ENCODE measurements at regions not wholly inside any gene's neighbourhood (a gene's known extent, or its start where the extent isn't known, plus 50 kb on each side); places are given as distances from the start of the nearest gene placed in this dataset.

- Histone ChIP-seq H3K56ac (ENCODE audit: insufficient read length, low read depth, low read length) (no peak overlapping the region), H3K23me2 (ENCODE audit: insufficient read length, low read depth, low read length, poor library complexity, severe bottlenecking) (no peaks in the 10 kb centered on the region), H2BK120ac (ENCODE audit: low read depth, low read length, poor library complexity, severe bottlenecking) (no peak overlapping the region), H4K5ac (ENCODE audit: insufficient read length, low read depth, low read length) (no peak overlapping the region), H3K4ac (ENCODE audit: low read depth, low read length) (no peak overlapping the region), H3T11ph (ENCODE audit: low read length) (no peak overlapping the region), H3K27me3 (ENCODE audit: insufficient read depth, low read length) (no peaks in the 10 kb centered on the region), H3K79me2 (ENCODE audit: insufficient read depth, low read length) (no peaks in the 10 kb centered on the region), H3K4me1 (ENCODE audit: insufficient read depth, low read length) (no peaks in the 10 kb centered on the region), H3K18ac (ENCODE audit: insufficient read length, low read depth, low read length) (no peak overlapping the region), H2BK15ac (ENCODE audit: low read depth, low read length) (no peak overlapping the region), H2AK5ac (ENCODE audit: insufficient read length, low read length) (no peak overlapping the region), H3K23ac (ENCODE audit: insufficient read length, low read depth, low read length) (no peak overlapping the region), H3K79me1 (ENCODE audit: insufficient read depth, low read depth, low read length, poor library complexity, severe bottlenecking) (no peaks in the 10 kb centered on the region), H3K9me3 (ENCODE audit: control insufficient read depth, low read depth, low read length) (no peaks in the 10 kb centered on the region), H2BK5ac (ENCODE audit: insufficient read length, low read length) (no peak overlapping the region), H3K27ac (ENCODE audit: insufficient read length, low read depth, low read length) (no peak overlapping the region), H2AFZ (ENCODE audit: low read length) (no peak overlapping the region), H2BK12ac (ENCODE audit: insufficient read length, low read depth, low read length) (no peak overlapping the region), H3K9ac (ENCODE audit: extremely low read depth, insufficient read length, low read length) (no peak overlapping the region), H4K20me1 (ENCODE audit: control insufficient read depth, insufficient read depth, insufficient read length) (no peaks in the 10 kb centered on the region), H3K14ac (ENCODE audit: insufficient read depth, low read length) (no peak overlapping the region), H3K4me2 (ENCODE audit: insufficient read depth, insufficient read length, low read length) (no peak overlapping the region), H4K91ac (ENCODE audit: insufficient read length, low read depth, low read length) (no peak overlapping the region), H4K8ac (replicated peaks; ENCODE audit: insufficient read length, low read depth, low read length) (no peak overlapping the region), H2BK20ac (ENCODE audit: low read depth, low read length, poor library complexity, severe bottlenecking) (no peak overlapping the region)
- no peak overlapping the region for H3K4me3 Mint-ChIP-seq
- no peaks in the 10 kb centered on the region for H3K27me3 Mint-ChIP-seq (ENCODE audit: low read depth)
- no peaks in the 10 kb centered on the region for H3K4me1 Mint-ChIP-seq
- DNase-seq: no peak
- TF ChIP-seq CTCF (conservative IDR thresholded peaks at IDR 0.05): no peak
- no CpG with 5 or more reads among the region's 8 CpGs for WGBS (ENCODE audit: extremely low coverage, insufficient read length, low lambda C conversion rate)
- no peaks in the 10 kb centered on the region for H3K36me3 Mint-ChIP-seq (ENCODE audit: insufficient read depth in 1 of 3, low read depth in 3 of 3)
- H3K27ac Mint-ChIP-seq: no peak overlapping the region; a peak in 1 of 7 replicates
- no peaks in the 10 kb centered on the region for H3K9me3 Mint-ChIP-seq
Measured at GRCh38 chr17:63191610-63192009, 225.6 kb downstream of the TANC2 start.
